OCI-LY3 (cell line): ENCODE measurements at regions not wholly inside any gene's neighbourhood (a gene's known extent, or its start where the extent isn't known, plus 50 kb on each side); places are given as distances from the start of the nearest gene placed in this dataset.

ENCODE experiments used
- H2AFZ ChIP-seq: fragments of 200-600, 300-600 bp; shearing (Covaris generic); 2 replicates; pipeline ENCODE4 v1.6.0; 2014; ENCODE audit warnings: antibody characterized with exemption, low read depth, low read length
- H3K27ac ChIP-seq: fragments of 200-600, 300-600 bp; sonication (generic); 2 replicates; pipeline ENCODE4 v1.5.1; 2014; ENCODE audit warnings: mild to moderate bottlenecking, low read length, moderate library complexity, mixed read lengths
- H3K27me3 ChIP-seq: fragments of 200-600, 300-600 bp; sonication (generic); 2 replicates; pipeline ENCODE4 v1.6.1; 2014; ENCODE audit warnings: low read depth, low read length, mixed read lengths
- H3K36me3 ChIP-seq: fragments of 200-600, 300-600 bp; sonication (generic); replicated peaks from 2 replicates; pipeline ENCODE3; 2014; ENCODE audit warnings: low read depth, low read length, mixed read lengths
- H3K4me1 ChIP-seq: fragments of 300-600, 200-600 bp; sonication (generic); 2 replicates; pipeline ENCODE4 v1.6.1; 2014; ENCODE audit warnings: low read length, mixed read lengths
- H3K4me2 ChIP-seq: fragments of 200-600, 300-600 bp; sonication (generic); 2 replicates; pipeline ENCODE4 v1.6.1; 2014; ENCODE audit warnings: low read length, mixed read lengths
- H3K4me3 ChIP-seq: fragments of 300-600, 200-600 bp; sonication (generic); 2 replicates; pipeline ENCODE4 v1.5.1; 2014; ENCODE audit warnings: antibody characterized with exemption, mild to moderate bottlenecking, low read length, moderate library complexity
- H3K79me2 ChIP-seq: fragments of 300-600, 200-600 bp; shearing (Covaris generic); 2 replicates; pipeline ENCODE4 v1.6.1; 2014; ENCODE audit warnings: mild to moderate bottlenecking, low read length, mixed read lengths
- H3K9ac ChIP-seq: fragments of 300-600, 200-600 bp; shearing (Covaris generic); 2 replicates; pipeline ENCODE4 v1.6.0; 2014; ENCODE audit warnings: mild to moderate bottlenecking, low read length, moderate library complexity
- H3K9me3 ChIP-seq: fragments of 200-600, 300-600 bp; shearing (Covaris generic); 2 replicates; pipeline ENCODE4 v1.6.1; 2014; ENCODE audit warnings: low read length, mixed read lengths; ENCODE audit not compliant: insufficient read depth
- H4K20me1 ChIP-seq: fragments of 200-600, 300-600 bp; sonication (generic); 2 replicates; pipeline ENCODE4 v1.6.1; 2016; ENCODE audit warnings: low read length, mixed read lengths; ENCODE audit not compliant: insufficient read depth
- CTCF ChIP-seq: fragments of 200-600, 300-600 bp; sonication (generic); IDR thresholded peaks from 2 replicates; pipeline ENCODE4 v1.5.1; 2014; ENCODE audit warnings: antibody characterized with exemption, low read length, low read depth
- EZH2phosphoT487 ChIP-seq: fragments of 200-600 bp; shearing (Covaris generic); IDR thresholded peaks from 2 replicates; pipeline ENCODE4 v1.6.1; 2018; ENCODE audit warnings: antibody characterized with exemption, mixed run types, low read depth

- Histone ChIP-seq H3K27ac (no peak overlapping the region), H3K9ac (no peak overlapping the region), H3K9me3 (peaks cover 24% of the 10 kb centered on the region), H3K36me3 (peaks cover 14% of the 10 kb centered on the region), H2AFZ (no peak overlapping the region), H3K79me2 (no peaks in the 10 kb centered on the region), H4K20me1 (no peaks in the 10 kb centered on the region), H3K27me3 (no peaks in the 10 kb centered on the region), H3K4me3 (no peak overlapping the region), H3K4me2 (no peak overlapping the region), H3K4me1 (0 out of 2 replicates have a peak, but pooled peaks cover 3% of the 10 kb centered on the region)
- no peak for TF ChIP-seq EZH2phosphoT487
- TF ChIP-seq CTCF = no peak
Observed at GRCh38 chr4:26110493-26110892, 196.5 kb downstream of the SMIM20 start.

- Histone ChIP-seq H3K79me2 (no peaks in the 10 kb centered on the region), H4K20me1 (no peaks in the 10 kb centered on the region), H3K27ac (no peak overlapping the region), H3K4me3 (no peak overlapping the region), H3K9me3 (peaks cover 24% of the 10 kb centered on the region), H3K4me2 (no peak overlapping the region), H3K9ac (no peak overlapping the region), H2AFZ (no peak overlapping the region), H3K36me3 (peaks cover 14% of the 10 kb centered on the region), H3K4me1 (no peaks in the 10 kb centered on the region; the same call in 1 of the 2 replicates), H3K27me3 (no peaks in the 10 kb centered on the region)
- TF ChIP-seq EZH2phosphoT487 (no peak), CTCF (no peak)
Observed at GRCh38 chr4:26113339-26113940, 199.4 kb downstream of the SMIM20 start.

- H3K4me1 ChIP-seq = no peaks in the 10 kb centered on the region; the same call in 1 of the 2 replicates
- peaks cover 11% of the 10 kb centered on the region for H3K36me3 ChIP-seq
- no peak overlapping the region for H3K9ac ChIP-seq
- no peak for TF ChIP-seq CTCF
- no peak for TF ChIP-seq EZH2phosphoT487
- H3K4me3 ChIP-seq = no peak overlapping the region
- H4K20me1 ChIP-seq = no peaks in the 10 kb centered on the region
- H3K27ac ChIP-seq = no peak overlapping the region
- H3K79me2 ChIP-seq = no peaks in the 10 kb centered on the region
- no peaks in the 10 kb centered on the region for H3K27me3 ChIP-seq
- no peak overlapping the region for H3K4me2 ChIP-seq
- H3K9me3 ChIP-seq = peaks cover 24% of the 10 kb centered on the region
- no peak overlapping the region for H2AFZ ChIP-seq
Observed at GRCh38 chr4:26116057-26116456, 202.0 kb downstream of the SMIM20 start.

- TF ChIP-seq CTCF (no peak), EZH2phosphoT487 (no peak)
- Histone ChIP-seq H2AFZ (no peak overlapping the region), H3K27ac (no peak overlapping the region), H3K36me3 (no peaks in the 10 kb centered on the region), H3K4me3 (no peak overlapping the region), H4K20me1 (no peaks in the 10 kb centered on the region), H3K9ac (no peak overlapping the region), H3K9me3 (no peaks in the 10 kb centered on the region), H3K79me2 (no peaks in the 10 kb centered on the region), H3K27me3 (no peaks in the 10 kb centered on the region), H3K4me2 (no peak overlapping the region), H3K4me1 (peaks cover 2% of the 10 kb centered on the region; the same call in 1 of the 2 replicates)
Observed at GRCh38 chr4:26120098-26120825, 200.6 kb upstream of the RBPJ start.
